H1 (cell line): ENCODE measurements at regions not wholly inside any gene's neighbourhood (a gene's known extent, or its start where the extent isn't known, plus 50 kb on each side); places are given as distances from the start of the nearest gene placed in this dataset.

Experiments used
- CTCF ChIA-PET: fragments of 300-600 bp; sonication (Branson Sonifier 250); formaldehyde crosslinking; loops from one replicate; lab custom pipeline; 2021; ENCODE audit not compliant: partially characterized antibody; lab: Charles Lee
- POLR2A ChIA-PET: fragments of 300-600 bp; sonication (Branson Sonifier 250); formaldehyde crosslinking; loops from one replicate; lab custom pipeline; 2021; ENCODE audit warnings: inconsistent platforms; ENCODE audit not compliant: partially characterized antibody; lab: Charles Lee
- DNase-seq, 2 experiments: peaks; one replicate each; pipeline versions ENCODE4 v3.0.0 to v3.0.0-alpha.2; 2010 to 2022; ENCODE audit warnings: low spot score in 2 of 2, low read depth in 1 of 2, mixed read lengths in 1 of 2
- FAIRE-seq: peaks from 2 replicates; lab custom pipeline; 2011; peaks lifted over from hg19 to GRCh38; lab: Jason Lieb, UNC
- H2AFZ ChIP-seq: 2 replicates; pipeline ENCODE4 v1.8.1; 2012; ENCODE audit warnings: low read length, inconsistent platforms
- H2AK5ac ChIP-seq: 2 replicates; pipeline ENCODE4 v1.6.1; 2013; ENCODE audit warnings: low read depth, low read length
- H2BK120ac ChIP-seq: replicated peaks from 2 replicates; pipeline ENCODE3; 2013; ENCODE audit warnings: low read depth, low read length, inconsistent platforms
- H2BK12ac ChIP-seq: 2 replicates; pipeline ENCODE4 v1.6.1; 2013; ENCODE audit warnings: low read depth, low read length
- H2BK15ac ChIP-seq: 2 replicates; pipeline ENCODE4 v1.6.1; 2013; ENCODE audit warnings: low read length
- H2BK20ac ChIP-seq: 2 replicates; pipeline ENCODE4 v1.6.1; 2013; ENCODE audit warnings: low read length
- H2BK5ac ChIP-seq: 2 replicates; pipeline ENCODE4 v1.6.1; 2013; ENCODE audit warnings: low read depth, low read length
- H3K14ac ChIP-seq: 2 replicates; pipeline ENCODE4 v1.6.1; 2013; ENCODE audit warnings: inconsistent platforms; ENCODE audit not compliant: insufficient read length
- H3K18ac ChIP-seq: 2 replicates; pipeline ENCODE4 v1.6.1; 2013; ENCODE audit warnings: low read length; ENCODE audit errors: extremely low read depth
- H3K23ac ChIP-seq: 2 replicates; pipeline ENCODE4 v1.6.1; 2013; ENCODE audit warnings: inconsistent platforms; ENCODE audit not compliant: insufficient read length
- H3K23me2 ChIP-seq: 2 replicates; pipeline ENCODE4 v1.6.1; 2013; ENCODE audit warnings: low read depth, low read length
- H3K27ac ChIP-seq: 2 replicates; pipeline ENCODE4 v1.6.1; 2011; ENCODE audit warnings: low read depth, low read length, inconsistent platforms
- H3K27me3 ChIP-seq, 4 experiments: replicated peaks in 1 of 4; 1 replicate in 1 of 4; 2 replicates in 3 of 4; pipeline versions ENCODE4 v1.6.1 to v1.8.1; 2011 to 2013; ENCODE audit warnings: low read length in 3 of 4, mild to moderate bottlenecking in 3 of 4, inconsistent platforms in 2 of 4, mixed read lengths in 2 of 4, moderate library complexity in 1 of 4; ENCODE audit not compliant: control insufficient read depth in 3 of 4, insufficient read depth in 3 of 4; ENCODE audit errors: extremely low read depth in 1 of 4
- H3K36me3 ChIP-seq, 4 experiments: 2 replicates each; pipeline versions ENCODE4 v1.6.1 to v1.8.1; 2011 to 2013; ENCODE audit warnings: mild to moderate bottlenecking in 4 of 4, low read length in 3 of 4, moderate library complexity in 2 of 4, control low read depth in 1 of 4, inconsistent platforms in 1 of 4; ENCODE audit not compliant: insufficient read depth in 4 of 4, control insufficient read depth in 2 of 4
- H3K4ac ChIP-seq: replicated peaks from 2 replicates; pipeline ENCODE3; 2013; ENCODE audit warnings: low read length, low read depth, mixed read lengths, inconsistent platforms; ENCODE audit not compliant: insufficient read length
- H3K4me1 ChIP-seq, 4 experiments: replicated peaks in 1 of 4; 1 replicate in 1 of 4; 2 replicates in 3 of 4; pipeline versions ENCODE4 v1.6.1 to v1.8.1; 2011 to 2013; ENCODE audit warnings: low read length in 3 of 4, inconsistent platforms in 2 of 4, mixed read lengths in 1 of 4; ENCODE audit not compliant: insufficient read depth in 4 of 4, control insufficient read depth in 3 of 4
- H3K4me2 ChIP-seq, 2 experiments: 2 replicates each; pipeline versions ENCODE4 v1.6.1 to v1.8.1; 2011 to 2013; ENCODE audit warnings: low read depth in 2 of 2, low read length in 2 of 2, control low read depth in 1 of 2, inconsistent platforms in 1 of 2, mild to moderate bottlenecking in 1 of 2; ENCODE audit not compliant: insufficient read depth in 1 of 2
- H3K4me3 ChIP-seq, 4 experiments: fragments of 200-600, 300-600 bp in 1 of 4; sonication (generic), shearing (Covaris generic), sonication (Bioruptor Twin) in 1 of 4; 2 replicates each; pipeline versions ENCODE4 v1.5.1 to v1.8.1; 2011 to 2016; ENCODE audit warnings: low read length in 4 of 4, low read depth in 3 of 4, control low read depth in 2 of 4, inconsistent platforms in 2 of 4, mild to moderate bottlenecking in 2 of 4, mixed read lengths in 1 of 4, moderate library complexity in 1 of 4; ENCODE audit not compliant: insufficient read depth in 2 of 4; ENCODE audit errors: extremely low read depth in 1 of 4
- H3K56ac ChIP-seq: replicated peaks from 2 replicates; pipeline ENCODE3; 2013; ENCODE audit warnings: low read depth, mild to moderate bottlenecking, mixed read lengths, low read length, inconsistent platforms; ENCODE audit not compliant: insufficient read length
- H3K79me1 ChIP-seq: 2 replicates; pipeline ENCODE4 v1.6.1; 2013; ENCODE audit warnings: low read depth, low read length, control low read depth
- H3K79me2 ChIP-seq, 2 experiments: 2 replicates each; pipeline versions ENCODE4 v1.6.1 to v1.8.1; 2012 to 2013; ENCODE audit warnings: low read length in 2 of 2, mild to moderate bottlenecking in 2 of 2, inconsistent platforms in 1 of 2; ENCODE audit not compliant: insufficient read depth in 2 of 2, control insufficient read depth in 1 of 2
- H3K9ac ChIP-seq, 4 experiments: replicated peaks in 1 of 4; 1 replicate in 1 of 4; 2 replicates in 3 of 4; pipeline versions ENCODE4 v1.6.1 to v1.8.1; 2011 to 2013; ENCODE audit warnings: low read depth in 3 of 4, low read length in 3 of 4, control low read depth in 2 of 4, mild to moderate bottlenecking in 2 of 4, moderate library complexity in 2 of 4, inconsistent platforms in 1 of 4; ENCODE audit errors: extremely low read depth in 1 of 4
- H3K9me3 ChIP-seq, 2 experiments: 2 replicates each; pipeline versions ENCODE4 v1.6.1 to v1.8.1; 2012 to 2013; ENCODE audit warnings: mild to moderate bottlenecking in 2 of 2, moderate library complexity in 2 of 2, control low read depth in 1 of 2, inconsistent platforms in 1 of 2, low read depth in 1 of 2, low read length in 1 of 2, mixed read lengths in 1 of 2; ENCODE audit not compliant: insufficient read depth in 2 of 2
- H4K20me1 ChIP-seq, 2 experiments: replicated peaks in 1 of 2; 2 replicates each; pipeline versions ENCODE3 to v1.8.1; 2011 to 2013; ENCODE audit warnings: inconsistent platforms in 2 of 2, low read length in 2 of 2, mild to moderate bottlenecking in 1 of 2; ENCODE audit not compliant: insufficient read depth in 2 of 2, control insufficient read depth in 1 of 2
- H4K5ac ChIP-seq: 2 replicates; pipeline ENCODE4 v1.6.1; 2013; ENCODE audit warnings: low read length, low read depth, mixed read lengths, inconsistent platforms; ENCODE audit not compliant: insufficient read length
- H4K8ac ChIP-seq: 2 replicates; pipeline ENCODE4 v1.8.0; 2013; ENCODE audit warnings: mild to moderate bottlenecking, moderate library complexity, low read length, inconsistent platforms; ENCODE audit not compliant: insufficient read depth; ENCODE audit errors: extremely low read depth
- H4K91ac ChIP-seq: replicated peaks from 2 replicates; pipeline ENCODE3; 2013; ENCODE audit warnings: low read length, mixed read lengths, inconsistent platforms; ENCODE audit not compliant: insufficient read length
- CBX8 ChIP-seq: fragments of 300-800, 300-1000 bp; sonication (generic); IDR thresholded peaks from 2 replicates; pipeline ENCODE4 v1.7.1; 2016; ENCODE audit warnings: low read depth, low read length, borderline replicate concordance
- CEBPB ChIP-seq: IDR thresholded peaks from 2 replicates; pipeline ENCODE4 v1.6.1; 2012; ENCODE audit warnings: low read depth, low read length
- EZH2 ChIP-seq: fragments of 200-600 bp; sonication (generic); IDR thresholded peaks from 2 replicates; pipeline ENCODE4 v1.7.1; 2012; ENCODE audit warnings: low read depth, mild to moderate bottlenecking, moderate library complexity, low read length, inconsistent platforms; ENCODE audit not compliant: severe bottlenecking
- MAFK ChIP-seq: IDR thresholded peaks from 2 replicates; pipeline ENCODE4 v1.6.1; 2012; ENCODE audit warnings: low read depth, mild to moderate bottlenecking, improper control_type of control experiment, low read length
- POLR2AphosphoS5 ChIP-seq: IDR thresholded peaks from 2 replicates; pipeline ENCODE4 v1.6.1; 2011; ENCODE audit warnings: low read depth, low read length
- POU5F1 ChIP-seq: IDR thresholded peaks from 2 replicates; pipeline ENCODE4 v1.6.1; 2011; ENCODE audit warnings: low read depth, mild to moderate bottlenecking, low read length, moderate library complexity
- SIRT6 ChIP-seq: IDR thresholded peaks from one replicate; pipeline ENCODE4 v1.7.1; 2012; ENCODE audit warnings: low read length, inconsistent platforms
- TCF12 ChIP-seq: IDR thresholded peaks from 2 replicates; pipeline ENCODE4 v1.6.1; 2011; ENCODE audit warnings: low read depth, mild to moderate bottlenecking, low read length
- WGBS, 2 experiments: shearing (Covaris generic) in 1 of 2; methylation state at CpG; one replicate each; pipeline versions ENCODE4 v1.1.6 to v1.1.7; 2013 to 2015; ENCODE audit warnings: low lambda C conversion rate in 2 of 2, mixed read lengths in 2 of 2, inconsistent platforms in 1 of 2, low coverage in 1 of 2, missing lambda C conversion rate in 1 of 2; ENCODE audit not compliant: insufficient replicate concordance in 2 of 2, insufficient coverage in 1 of 2, insufficient read length in 1 of 2; ENCODE audit errors: extremely low coverage in 1 of 2, missing lambda C conversion rate in 1 of 2; 5-methylcytosine and 5-hydroxymethylcytosine counted together
- TF ChIP-seq, protein P1 (sequence below): IDR thresholded peaks from 2 replicates; pipeline ENCODE4 v1.6.1; 2011; ENCODE audit warnings: low read depth, mild to moderate bottlenecking, low read length; ENCODE audit not compliant: insufficient read depth
- TF ChIP-seq, protein P2 (sequence below), 3 experiments: IDR thresholded peaks; 1 replicate in 2 of 3; 2 replicates in 1 of 3; pipeline versions ENCODE4 v1.5.1 to v1.6.1; 2011; ENCODE audit warnings: low read length in 3 of 3, mild to moderate bottlenecking in 3 of 3, inconsistent platforms in 2 of 3, low read depth in 1 of 3, moderate library complexity in 1 of 3; ENCODE audit not compliant: insufficient read depth in 1 of 3; ENCODE audit errors: control extremely low read depth in 1 of 3

DNA sequence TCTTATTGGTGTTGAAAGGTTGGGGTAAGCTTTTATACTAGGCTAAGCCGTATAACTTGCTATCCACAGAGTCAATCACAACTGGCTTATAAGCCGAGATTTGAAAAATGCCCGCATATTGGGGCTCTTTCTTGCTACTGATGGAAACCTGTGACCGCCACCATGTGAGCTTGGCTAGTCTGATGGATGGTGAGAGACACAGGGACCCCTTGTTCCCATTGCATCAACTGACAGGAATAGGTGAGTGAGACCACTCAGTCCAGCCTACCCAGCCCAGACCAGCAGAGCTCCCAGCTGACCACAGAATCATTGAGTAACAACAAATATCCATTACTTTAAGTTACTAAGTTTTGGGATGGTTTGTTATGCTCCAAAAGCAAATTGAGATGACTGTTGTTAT is 676.4 kb upstream of the HS6ST1 start:
- Histone ChIP-seq H3K56ac (no peak overlapping the region), H3K9me3 (no peaks in the 10 kb centered on the region), H4K5ac (no peak overlapping the region), H3K4ac (no peak overlapping the region), H2AK5ac (no peak overlapping the region), H4K91ac (no peak overlapping the region), H3K27me3 (no peaks in the 10 kb centered on the region), H3K4me1 (no peaks in the 10 kb centered on the region), H2BK120ac (no peak overlapping the region), H2BK15ac (no peak overlapping the region)
- TF ChIP-seq CBX8 (no peak), POLR2AphosphoS5 (no peak), SIRT6 (no peak), CEBPB (no peak), MAFK (no peak), POU5F1 (no peak), EZH2 (no peak), TCF12 (no peak)
- TF ChIP-seq, protein P1, sequence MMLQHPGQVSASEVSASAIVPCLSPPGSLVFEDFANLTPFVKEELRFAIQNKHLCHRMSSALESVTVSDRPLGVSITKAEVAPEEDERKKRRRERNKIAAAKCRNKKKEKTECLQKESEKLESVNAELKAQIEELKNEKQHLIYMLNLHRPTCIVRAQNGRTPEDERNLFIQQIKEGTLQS, result no peak
- TF ChIP-seq, protein P2, sequence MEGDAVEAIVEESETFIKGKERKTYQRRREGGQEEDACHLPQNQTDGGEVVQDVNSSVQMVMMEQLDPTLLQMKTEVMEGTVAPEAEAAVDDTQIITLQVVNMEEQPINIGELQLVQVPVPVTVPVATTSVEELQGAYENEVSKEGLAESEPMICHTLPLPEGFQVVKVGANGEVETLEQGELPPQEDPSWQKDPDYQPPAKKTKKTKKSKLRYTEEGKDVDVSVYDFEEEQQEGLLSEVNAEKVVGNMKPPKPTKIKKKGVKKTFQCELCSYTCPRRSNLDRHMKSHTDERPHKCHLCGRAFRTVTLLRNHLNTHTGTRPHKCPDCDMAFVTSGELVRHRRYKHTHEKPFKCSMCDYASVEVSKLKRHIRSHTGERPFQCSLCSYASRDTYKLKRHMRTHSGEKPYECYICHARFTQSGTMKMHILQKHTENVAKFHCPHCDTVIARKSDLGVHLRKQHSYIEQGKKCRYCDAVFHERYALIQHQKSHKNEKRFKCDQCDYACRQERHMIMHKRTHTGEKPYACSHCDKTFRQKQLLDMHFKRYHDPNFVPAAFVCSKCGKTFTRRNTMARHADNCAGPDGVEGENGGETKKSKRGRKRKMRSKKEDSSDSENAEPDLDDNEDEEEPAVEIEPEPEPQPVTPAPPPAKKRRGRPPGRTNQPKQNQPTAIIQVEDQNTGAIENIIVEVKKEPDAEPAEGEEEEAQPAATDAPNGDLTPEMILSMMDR (IDR thresholded peaks at IDR 0.05; ENCODE audit: control extremely low read depth in 1 of 3, insufficient read depth in 1 of 3, low read depth in 1 of 3, low read length in 3 of 3), result no peak
- TF ChIP-seq, all 59 proteins: peak for 0
- FAIRE-seq, result no peak
- CTCF ChIA-PET, result interaction anchor here (1.3 kb wide), 1 partner anchor 11 kb away, joined by 3 read pairs; no protein-coding TSS in a partner anchor
- no peak overlapping the region for H3K4me2 ChIP-seq
- H3K79me2 ChIP-seq, result no peaks in the 10 kb centered on the region
- no peak overlapping the region for H3K9ac ChIP-seq
- H3K14ac ChIP-seq, result no peak overlapping the region
- no peaks in the 10 kb centered on the region for H3K23me2 ChIP-seq
- no peaks in the 10 kb centered on the region for H4K20me1 ChIP-seq
- no peak overlapping the region for H2BK5ac ChIP-seq
- no peak overlapping the region for H3K27ac ChIP-seq
- POLR2A ChIA-PET, result interaction anchor here (1.0 kb wide), 1 partner anchor 22 kb away, joined by 3 read pairs; no protein-coding TSS in a partner anchor
- no peaks in the 10 kb centered on the region for H3K79me1 ChIP-seq
- 89% methylated on average over 4 of the region's 4 CpGs; no CpG with 5 or more reads in 1 of the 2 experiments for WGBS, 2 experiments
- no peak overlapping the region for H2BK12ac ChIP-seq
- no peak overlapping the region for H4K8ac ChIP-seq
- no peak overlapping the region for H3K18ac ChIP-seq
- no peak overlapping the region for H3K23ac ChIP-seq
- no peak overlapping the region for H3K4me3 ChIP-seq
- no peak overlapping the region for H2AFZ ChIP-seq
- no peak for DNase-seq
- no peak overlapping the region for H2BK20ac ChIP-seq
- H3K36me3 ChIP-seq, result no peaks in the 10 kb centered on the region
